ENCODE measurements at regions not wholly inside any gene's neighbourhood (a gene's known extent, or its start where the extent isn't known, plus 50 kb on each side); places are given as distances from the start of the nearest gene placed in this dataset.

GRCh38 chr9:90991953-90992352, 190.3 kb downstream of the SYK start:
- H3K27ac ChIP-seq: no peak overlapping the region
- DNase-seq: no peak
- no peak for TF ChIP-seq POLR2AphosphoS5 (IDR thresholded peaks at IDR 0.05)
- no peak for TF ChIP-seq POLR2A (IDR thresholded peaks at IDR 0.05)
- TF ChIP-seq CTCF (IDR thresholded peaks at IDR 0.05 in 8 of 11, conservative IDR thresholded peaks at IDR 0.05 in 3 of 11): no peak
- no peaks in the 10 kb centered on the region for H3K4me1 ChIP-seq
- no peak overlapping the region for H3K4me3 ChIP-seq
- 23 to 90% (median 86%) methylated on average over 1 of the region's 1 CpG for WGBS, 5 donors
- peaks cover 0 to 30% (median 4%) of the 10 kb centered on the region in 8 donors for H3K9me3 ChIP-seq
- H3K27me3 ChIP-seq (replicated peaks in 1 of 7): no peaks in the 10 kb centered on the region
- intact Hi-C loops (cut with DNase I; ENCODE audit: low total_unique reads): no loop called here
- no peaks in the 10 kb centered on the region for H3K36me3 ChIP-seq

DNA sequence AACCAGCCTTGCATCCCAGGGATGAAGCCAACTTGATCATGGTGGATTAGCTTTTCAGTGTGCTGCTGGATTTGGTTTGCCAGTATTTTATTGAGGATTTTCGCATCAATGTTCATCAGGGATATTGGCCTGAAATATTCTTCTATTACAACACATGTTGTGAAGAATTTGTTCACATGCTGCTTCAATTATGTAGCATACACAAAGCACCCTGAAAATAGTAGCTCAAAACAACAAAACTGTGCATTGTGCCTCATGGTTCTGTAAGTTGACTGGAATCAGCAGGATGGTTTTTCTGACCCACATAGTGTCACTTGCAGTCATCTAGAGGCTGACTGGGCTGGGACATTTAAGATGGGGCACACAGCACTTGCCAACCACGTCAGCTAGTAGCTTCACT, 193.9 kb downstream of the SYK start:
- H3K27ac ChIP-seq: no peak overlapping the region
- intact Hi-C loops (cut with DNase I; ENCODE audit: low total_unique reads): no loop called here
- H3K27me3 ChIP-seq (replicated peaks in 1 of 7): no peaks in the 10 kb centered on the region

DNA sequence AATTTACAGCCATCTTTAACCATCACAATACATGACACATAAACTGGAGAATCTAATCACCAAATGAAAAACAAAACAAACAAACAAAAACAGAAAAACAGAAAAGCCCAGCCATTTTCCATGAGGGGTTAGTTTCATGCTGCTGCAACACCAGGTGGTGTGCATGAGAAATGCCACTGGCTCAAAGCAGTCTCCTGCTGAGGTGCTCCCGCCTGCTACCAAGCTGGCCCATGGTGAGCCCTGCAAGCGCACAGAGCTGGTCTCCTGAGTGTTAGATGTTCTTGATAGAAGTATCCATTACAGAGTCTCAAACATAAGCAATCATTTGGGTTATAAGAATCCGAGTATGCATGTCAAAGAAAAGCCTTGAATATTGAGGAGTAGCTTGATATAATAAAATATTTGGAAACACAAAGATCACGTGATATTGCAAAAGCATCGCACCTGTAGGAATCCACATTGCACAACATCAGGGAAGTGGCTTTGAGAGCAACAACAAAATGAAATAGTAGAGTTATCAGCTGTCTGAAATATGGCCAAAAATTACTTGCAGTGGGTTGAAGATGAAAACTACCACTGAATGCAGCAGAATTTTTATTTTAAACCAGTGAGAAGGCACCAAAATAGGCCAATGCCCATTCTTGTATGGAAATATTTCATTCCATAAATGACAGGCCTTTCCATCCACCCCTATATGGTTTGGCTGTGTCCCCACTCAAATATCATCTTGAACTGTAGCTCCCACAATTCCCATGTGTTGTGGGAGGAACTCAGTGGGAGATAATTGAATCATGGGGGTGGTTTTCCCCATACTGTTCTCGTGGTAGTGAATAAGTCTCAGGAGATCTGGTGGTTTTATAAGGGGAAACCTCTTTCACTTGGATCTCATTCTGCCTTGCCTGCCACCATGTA, 194.8 kb downstream of the SYK start:
- intact Hi-C loops (cut with DNase I; ENCODE audit: low total_unique reads): no loop called here
- no peaks in the 10 kb centered on the region for H3K36me3 ChIP-seq
- WGBS, 5 donors: 68 to 72% (median 71%) methylated on average over 6 of the region's 6 CpGs
- no peak for DNase-seq
- H3K27ac ChIP-seq: no peak overlapping the region
- H3K9me3 ChIP-seq: peaks cover 0 to 16% (median 2%) of the 10 kb centered on the region in 8 donors
- TF ChIP-seq POLR2AphosphoS5 (IDR thresholded peaks at IDR 0.05): no peak
- no peak for TF ChIP-seq POLR2A (IDR thresholded peaks at IDR 0.05)
- TF ChIP-seq CTCF (IDR thresholded peaks at IDR 0.05 in 8 of 11, conservative IDR thresholded peaks at IDR 0.05 in 3 of 11): no peak
- H3K27me3 ChIP-seq (replicated peaks in 1 of 7): no peaks in the 10 kb centered on the region
- H3K4me3 ChIP-seq: no peak overlapping the region
- no peaks in the 10 kb centered on the region for H3K4me1 ChIP-seq

More for the DNA sequence above, 193.9 kb downstream of the SYK start:
- peaks cover 0 to 25% (median 4%) of the 10 kb centered on the region in 8 donors for H3K9me3 ChIP-seq
- no peak for DNase-seq
- 72 to 94% (median 81%) methylated on average over 2 of the region's 2 CpGs for WGBS, 5 donors
- TF ChIP-seq CTCF (IDR thresholded peaks at IDR 0.05 in 8 of 11, conservative IDR thresholded peaks at IDR 0.05 in 3 of 11) (no peak), POLR2AphosphoS5 (IDR thresholded peaks at IDR 0.05) (no peak), POLR2A (IDR thresholded peaks at IDR 0.05) (no peak)
- no peaks in the 10 kb centered on the region for H3K36me3 ChIP-seq
- H3K4me3 ChIP-seq: no peak overlapping the region
- no peaks in the 10 kb centered on the region for H3K4me1 ChIP-seq

- WGBS, 5 donors: 75 to 95% (median 89%) methylated on average over 7 of the region's 7 CpGs
- no peaks in the 10 kb centered on the region for H3K4me1 ChIP-seq
- H3K36me3 ChIP-seq: no peaks in the 10 kb centered on the region
- H3K27me3 ChIP-seq (replicated peaks in 1 of 7): no peaks in the 10 kb centered on the region
- H3K4me3 ChIP-seq: no peak overlapping the region
- peaks cover 0 to 7% (median 1%) of the 10 kb centered on the region in 8 donors for H3K9me3 ChIP-seq
- DNase-seq: no peak
- no peak overlapping the region for H3K27ac ChIP-seq
- TF ChIP-seq POLR2A (IDR thresholded peaks at IDR 0.05) (no peak), POLR2AphosphoS5 (IDR thresholded peaks at IDR 0.05) (no peak), CTCF (IDR thresholded peaks at IDR 0.05 in 8 of 11, conservative IDR thresholded peaks at IDR 0.05 in 3 of 11) (no peak)
- intact Hi-C loops (cut with DNase I; ENCODE audit: low total_unique reads): no loop called here
Observed at GRCh38 chr9:90998573-90998972, 197.0 kb downstream of the SYK start.
